ENCODE measurements at regions not wholly inside any gene's neighbourhood (a gene's known extent, or its start where the extent isn't known, plus 50 kb on each side); places are given as distances from the start of the nearest gene placed in this dataset.

DNA sequence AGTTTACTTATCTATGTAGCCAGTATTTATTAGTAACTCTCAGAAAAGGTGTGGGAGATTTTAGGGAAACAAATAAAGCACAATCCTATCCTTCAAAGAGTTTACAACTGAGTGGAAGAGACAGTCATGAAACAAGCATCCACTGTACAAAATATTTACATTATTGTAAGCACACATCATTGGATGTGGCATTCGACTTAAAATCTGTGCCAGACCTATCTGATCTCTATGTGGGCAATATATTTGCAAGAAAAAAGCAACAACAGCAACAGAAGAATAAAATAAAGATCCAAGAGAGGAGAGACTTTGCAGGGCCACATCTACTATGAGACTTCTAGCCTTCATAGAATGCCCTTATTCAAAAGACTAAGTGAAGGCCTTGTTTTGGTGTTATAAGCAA lies 882.1 kb upstream of the PIK3C3 start:
- intact Hi-C loops (cut with DNase I): no loop called here
- H3K27ac ChIP-seq: no peak overlapping the region
- no peak for ATAC-seq

DNA sequence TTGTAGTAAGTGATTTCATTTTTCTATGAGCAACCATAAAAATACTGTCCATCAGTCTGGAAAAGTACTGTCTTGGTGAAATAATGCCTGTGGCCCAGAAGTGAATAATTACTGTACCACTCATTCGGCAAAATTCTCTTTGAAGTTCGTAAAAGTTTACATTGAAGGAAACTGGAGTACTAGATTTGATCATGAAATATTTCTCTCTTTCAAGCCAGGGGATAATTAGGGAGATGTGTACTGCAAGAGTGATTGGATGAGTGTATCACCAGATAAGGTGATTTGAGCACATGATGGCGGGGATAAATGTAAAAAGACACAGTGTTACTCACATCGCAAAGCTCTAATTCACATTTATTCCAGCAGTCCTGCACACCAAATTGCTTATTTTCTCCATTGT lies 883.2 kb upstream of the PIK3C3 start:
- H3K4me1 ChIP-seq: no peaks in the 10 kb centered on the region
- H3K4me3 ChIP-seq: no peak overlapping the region
- intact Hi-C loops (cut with DNase I): no loop called here
- DNase-seq: no peak
- ATAC-seq: no peak
- H3K9me3 ChIP-seq: no peaks in the 10 kb centered on the region
- H3K36me3 ChIP-seq: no peaks in the 10 kb centered on the region
- 52% methylated on average over 4 of the region's 4 CpGs for WGBS (ENCODE audit: insufficient coverage, low coverage, low lambda C conversion rate, missing lambda C conversion rate)
- H3K27ac ChIP-seq: no peak overlapping the region
- H3K27me3 ChIP-seq: no peaks in the 10 kb centered on the region
- TF ChIP-seq, protein P1, sequence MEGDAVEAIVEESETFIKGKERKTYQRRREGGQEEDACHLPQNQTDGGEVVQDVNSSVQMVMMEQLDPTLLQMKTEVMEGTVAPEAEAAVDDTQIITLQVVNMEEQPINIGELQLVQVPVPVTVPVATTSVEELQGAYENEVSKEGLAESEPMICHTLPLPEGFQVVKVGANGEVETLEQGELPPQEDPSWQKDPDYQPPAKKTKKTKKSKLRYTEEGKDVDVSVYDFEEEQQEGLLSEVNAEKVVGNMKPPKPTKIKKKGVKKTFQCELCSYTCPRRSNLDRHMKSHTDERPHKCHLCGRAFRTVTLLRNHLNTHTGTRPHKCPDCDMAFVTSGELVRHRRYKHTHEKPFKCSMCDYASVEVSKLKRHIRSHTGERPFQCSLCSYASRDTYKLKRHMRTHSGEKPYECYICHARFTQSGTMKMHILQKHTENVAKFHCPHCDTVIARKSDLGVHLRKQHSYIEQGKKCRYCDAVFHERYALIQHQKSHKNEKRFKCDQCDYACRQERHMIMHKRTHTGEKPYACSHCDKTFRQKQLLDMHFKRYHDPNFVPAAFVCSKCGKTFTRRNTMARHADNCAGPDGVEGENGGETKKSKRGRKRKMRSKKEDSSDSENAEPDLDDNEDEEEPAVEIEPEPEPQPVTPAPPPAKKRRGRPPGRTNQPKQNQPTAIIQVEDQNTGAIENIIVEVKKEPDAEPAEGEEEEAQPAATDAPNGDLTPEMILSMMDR (IDR thresholded peaks at IDR 0.05): no peak
- no peak for TF ChIP-seq POLR2A (IDR thresholded peaks at IDR 0.05)

More for the DNA sequence above, 882.1 kb upstream of the PIK3C3 start:
- Histone ChIP-seq H3K4me1 (no peaks in the 10 kb centered on the region), H3K4me3 (no peak overlapping the region), H3K9me3 (no peaks in the 10 kb centered on the region), H3K36me3 (no peaks in the 10 kb centered on the region), H3K27me3 (no peaks in the 10 kb centered on the region)
- TF ChIP-seq, protein P1 (IDR thresholded peaks at IDR 0.05): no peak
- no peak for TF ChIP-seq POLR2A (IDR thresholded peaks at IDR 0.05)
- DNase-seq: no peak
- WGBS (ENCODE audit: insufficient coverage, low coverage, low lambda C conversion rate, missing lambda C conversion rate): 26% methylated on average over 1 of the region's 1 CpG

DNA sequence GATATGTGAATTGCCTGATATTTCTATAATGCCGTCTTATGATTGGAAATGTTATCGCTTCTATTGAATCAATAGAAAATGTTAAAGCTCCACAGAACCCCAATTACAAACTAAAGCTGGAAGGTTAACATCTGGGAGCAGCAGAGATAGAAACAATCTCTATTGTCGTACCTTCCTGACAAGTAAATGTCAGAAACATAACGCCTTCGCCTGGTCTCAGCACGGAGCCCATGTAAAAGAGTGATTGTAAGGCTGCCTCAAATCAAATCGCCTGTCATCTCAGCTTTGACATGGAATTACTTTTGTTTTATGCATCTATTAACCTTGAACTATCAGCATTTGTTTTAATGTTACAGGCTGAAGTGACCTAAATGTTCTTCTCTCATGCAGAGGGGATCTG lies 885.9 kb upstream of the PIK3C3 start:
- intact Hi-C loops (cut with DNase I): no loop called here
- TF ChIP-seq, protein P1 (IDR thresholded peaks at IDR 0.05): no peak
- TF ChIP-seq POLR2A (IDR thresholded peaks at IDR 0.05): no peak
- Histone ChIP-seq H3K36me3 (no peaks in the 10 kb centered on the region), H3K4me3 (no peak overlapping the region), H3K27me3 (no peaks in the 10 kb centered on the region), H3K9me3 (no peaks in the 10 kb centered on the region), H3K4me1 (no peaks in the 10 kb centered on the region), H3K27ac (no peak overlapping the region)
- 52% methylated on average over 7 of the region's 7 CpGs for WGBS (ENCODE audit: insufficient coverage, low coverage, low lambda C conversion rate, missing lambda C conversion rate)
- ATAC-seq (no peak), DNase-seq (no peak)

DNA sequence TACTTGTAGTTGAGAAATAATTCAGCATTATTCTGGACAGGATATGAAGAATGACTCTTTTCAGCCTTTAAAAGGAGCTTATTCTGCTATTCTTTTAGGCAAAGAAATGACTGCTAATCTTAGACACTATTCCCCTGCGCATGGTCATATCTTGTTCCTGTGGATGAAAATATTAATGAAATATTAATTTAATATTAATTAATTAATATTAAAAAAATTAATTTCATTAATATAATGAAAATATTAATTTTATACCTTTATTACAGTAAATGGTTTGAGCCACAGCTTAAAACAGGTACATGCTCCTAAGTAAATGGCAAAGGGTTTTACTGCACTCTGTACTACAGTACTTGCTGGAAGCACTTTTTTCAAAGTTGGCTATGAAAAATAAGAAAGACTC lies 890.1 kb upstream of the PIK3C3 start:
- H3K4me1 ChIP-seq: no peaks in the 10 kb centered on the region
- no peak overlapping the region for H3K27ac ChIP-seq
- WGBS (ENCODE audit: insufficient coverage, low coverage, low lambda C conversion rate, missing lambda C conversion rate): 26% methylated on average over 1 of the region's 1 CpG
- no peak for DNase-seq
- intact Hi-C loops (cut with DNase I): no loop called here
- TF ChIP-seq POLR2A (IDR thresholded peaks at IDR 0.05): no peak
- TF ChIP-seq, protein P1 (IDR thresholded peaks at IDR 0.05): no peak
- no peaks in the 10 kb centered on the region for H3K36me3 ChIP-seq
- H3K4me3 ChIP-seq: no peak overlapping the region
- no peaks in the 10 kb centered on the region for H3K27me3 ChIP-seq
- H3K9me3 ChIP-seq: no peaks in the 10 kb centered on the region
- ATAC-seq: no peak

DNA sequence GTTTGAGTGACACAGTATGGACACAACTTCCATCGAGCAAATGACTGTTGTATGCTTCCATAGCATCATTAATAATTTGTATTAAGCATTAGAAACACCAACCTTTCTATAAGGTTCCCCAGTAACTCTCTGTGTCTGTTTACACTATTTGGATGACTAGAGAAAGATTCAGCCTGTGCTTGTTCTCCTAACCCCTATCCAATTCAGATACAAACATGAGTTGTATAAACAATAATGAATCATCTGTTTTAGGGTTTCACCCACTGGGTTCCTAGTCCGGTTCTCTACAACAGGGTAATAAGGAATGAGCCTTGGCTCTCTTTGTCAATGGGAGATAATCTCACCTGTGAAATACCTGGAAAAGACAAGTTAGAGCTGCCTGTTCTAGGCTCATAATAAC lies 894.1 kb upstream of the PIK3C3 start:
- H3K36me3 ChIP-seq: no peaks in the 10 kb centered on the region
- H3K9me3 ChIP-seq: no peaks in the 10 kb centered on the region
- 45% methylated on average over 2 of the region's 2 CpGs for WGBS (ENCODE audit: insufficient coverage, low coverage, low lambda C conversion rate, missing lambda C conversion rate)
- DNase-seq: no peak
- no peaks in the 10 kb centered on the region for H3K4me1 ChIP-seq
- H3K4me3 ChIP-seq: no peak overlapping the region
- intact Hi-C loops (cut with DNase I): no loop called here
- ATAC-seq: no peak
- H3K27ac ChIP-seq: no peak overlapping the region
- TF ChIP-seq POLR2A (IDR thresholded peaks at IDR 0.05): no peak
- TF ChIP-seq, protein P1 (IDR thresholded peaks at IDR 0.05): no peak
- no peaks in the 10 kb centered on the region for H3K27me3 ChIP-seq
